ENCODE measurements at regions not wholly inside any gene's neighbourhood (a gene's known extent, or its start where the extent isn't known, plus 50 kb on each side); places are given as distances from the start of the nearest gene placed in this dataset.

DNA sequence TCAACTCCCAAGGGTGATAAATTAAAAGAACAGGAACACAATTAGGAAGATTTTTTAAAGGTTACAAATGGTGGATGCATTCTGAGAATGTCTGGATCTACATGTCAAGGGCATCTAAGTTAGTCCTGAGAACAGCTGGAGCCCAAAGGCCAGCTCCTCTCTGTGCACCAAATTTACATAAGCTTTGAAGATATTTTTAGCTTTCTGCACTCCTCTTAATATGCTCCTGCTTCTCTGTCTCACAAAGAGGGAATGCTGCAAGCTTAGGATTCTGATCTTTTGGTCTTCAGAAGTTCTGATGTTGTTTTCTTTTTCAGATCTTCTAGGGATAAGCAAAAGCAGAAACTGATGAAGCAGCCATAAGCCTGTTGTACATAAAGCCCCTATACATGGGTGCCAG, 309.8 kb upstream of the NCAM1 start:
- H3K27ac ChIP-seq = no peak overlapping the region
- no peaks in the 10 kb centered on the region for H3K27me3 ChIP-seq
- intact Hi-C loops (cut with DNase I; ENCODE audit: low total_unique reads) = no loop called here
- no peaks in the 10 kb centered on the region for H3K4me1 ChIP-seq
- TF ChIP-seq CTCF (IDR thresholded peaks at IDR 0.05) (no peak), POLR2AphosphoS5 (IDR thresholded peaks at IDR 0.05) (no peak), POLR2A (IDR thresholded peaks at IDR 0.05) (no peak)
- no peaks in the 10 kb centered on the region for H3K9me3 ChIP-seq
- no peak overlapping the region for H3K4me3 ChIP-seq
- DNase-seq (ENCODE audit: low spot score in 2 of 2) = no peak
- H3K36me3 ChIP-seq = no peaks in the 10 kb centered on the region

GRCh38 chr11:112652786-112653390, 308.3 kb upstream of the NCAM1 start:
- no peak for TF ChIP-seq POLR2AphosphoS5 (IDR thresholded peaks at IDR 0.05)
- no peak for TF ChIP-seq CTCF (IDR thresholded peaks at IDR 0.05)
- TF ChIP-seq POLR2A (IDR thresholded peaks at IDR 0.05) = no peak
- Histone ChIP-seq H3K36me3 (no peaks in the 10 kb centered on the region), H3K27me3 (no peaks in the 10 kb centered on the region), H3K4me1 (no peaks in the 10 kb centered on the region), H3K9me3 (no peaks in the 10 kb centered on the region), H3K4me3 (no peak overlapping the region), H3K27ac (no peak overlapping the region)
- intact Hi-C loops (cut with DNase I; ENCODE audit: low total_unique reads) = no loop called here
- no peak for DNase-seq (ENCODE audit: low spot score in 2 of 2)

GRCh38 chr11:112655371-112655770, 305.8 kb upstream of the NCAM1 start:
- Histone ChIP-seq H3K4me3 (no peak overlapping the region), H3K36me3 (no peaks in the 10 kb centered on the region), H3K27ac (no peak overlapping the region), H3K9me3 (no peaks in the 10 kb centered on the region), H3K4me1 (no peaks in the 10 kb centered on the region), H3K27me3 (no peaks in the 10 kb centered on the region)
- TF ChIP-seq POLR2A (IDR thresholded peaks at IDR 0.05) (no peak), POLR2AphosphoS5 (IDR thresholded peaks at IDR 0.05) (peak in 1 of 3 donors; percentile 32)
- peak in 1 of 2 donors; percentile 35 for DNase-seq (ENCODE audit: low spot score in 2 of 2)
- intact Hi-C loops (cut with DNase I; ENCODE audit: low total_unique reads) = no loop called here

GRCh38 chr11:112656772-112657428, 304.3 kb upstream of the NCAM1 start:
- H3K4me3 ChIP-seq = no peak overlapping the region
- H3K9me3 ChIP-seq = no peaks in the 10 kb centered on the region
- H3K4me1 ChIP-seq = no peaks in the 10 kb centered on the region
- no peaks in the 10 kb centered on the region for H3K36me3 ChIP-seq
- no peak overlapping the region for H3K27ac ChIP-seq
- H3K27me3 ChIP-seq = no peaks in the 10 kb centered on the region
- intact Hi-C loops (cut with DNase I; ENCODE audit: low total_unique reads) = no loop called here
- TF ChIP-seq CTCF (IDR thresholded peaks at IDR 0.05) (no peak), POLR2A (IDR thresholded peaks at IDR 0.05) (no peak), POLR2AphosphoS5 (IDR thresholded peaks at IDR 0.05) (no peak)
- no peak for DNase-seq (ENCODE audit: low spot score in 2 of 2)

DNA sequence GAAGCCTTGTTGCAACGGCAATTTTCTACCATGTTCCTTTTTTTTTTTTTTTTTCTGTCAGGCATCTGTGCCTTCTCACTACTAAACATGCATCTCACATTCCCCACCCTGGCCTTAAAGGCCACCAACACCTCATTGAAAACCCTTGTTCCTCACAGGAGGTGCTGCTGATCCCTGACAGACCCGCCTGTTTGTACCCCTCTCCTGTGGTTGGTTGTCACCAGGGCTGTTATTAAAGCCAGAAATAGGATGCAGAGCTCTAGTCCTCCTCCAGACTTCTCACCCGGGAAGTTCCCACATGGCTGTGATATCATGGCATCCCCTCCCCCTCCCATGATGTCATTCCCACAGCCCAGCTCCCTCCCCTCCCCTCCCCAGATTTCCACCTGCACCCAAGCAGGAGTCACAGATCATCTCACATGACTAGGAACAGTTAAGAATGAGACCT, 302.8 kb upstream of the NCAM1 start:
- Histone ChIP-seq H3K4me3 (no peak overlapping the region), H3K36me3 (no peaks in the 10 kb centered on the region), H3K27ac (no peak overlapping the region), H3K9me3 (no peaks in the 10 kb centered on the region), H3K4me1 (no peaks in the 10 kb centered on the region), H3K27me3 (no peaks in the 10 kb centered on the region)
- DNase-seq (ENCODE audit: low spot score in 2 of 2) = no peak
- TF ChIP-seq POLR2A (IDR thresholded peaks at IDR 0.05) = no peak
- no peak for TF ChIP-seq POLR2AphosphoS5 (IDR thresholded peaks at IDR 0.05)
- TF ChIP-seq CTCF (IDR thresholded peaks at IDR 0.05) = no peak
- intact Hi-C loops (cut with DNase I; ENCODE audit: low total_unique reads) = no loop called here

Measured in breast epithelium (tissue), 4 donors.